SU-DHL-6 (cell line): ENCODE measurements at regions not wholly inside any gene's neighbourhood (a gene's known extent, or its start where the extent isn't known, plus 50 kb on each side); places are given as distances from the start of the nearest gene placed in this dataset.

Source experiments
- CTCF ChIP-seq: fragments of 200-600 bp; sonication (generic); IDR thresholded peaks from one replicate; pipeline ENCODE4 v1.5.1; 2017; ENCODE audit warnings: antibody characterized with exemption, mild to moderate bottlenecking, low read length, moderate library complexity; ENCODE audit not compliant: insufficient read depth, poor library complexity, severe bottlenecking
- EZH2phosphoT487 ChIP-seq: fragments of 200-600 bp; sonication (generic), shearing (Covaris generic); conservative IDR thresholded peaks from 2 replicates; pipeline ENCODE4 v1.6.1; 2018; ENCODE audit warnings: mild to moderate bottlenecking, antibody characterized with exemption, low read length, moderate library complexity, mixed read lengths

GRCh38 chr2:121836611-121837010, 81.2 kb downstream of the TSN start:
- TF ChIP-seq CTCF (no peak), EZH2phosphoT487 (no peak)
